ENCODE measurements at regions not wholly inside any gene's neighbourhood (a gene's known extent, or its start where the extent isn't known, plus 50 kb on each side); places are given as distances from the start of the nearest gene placed in this dataset.

DNA sequence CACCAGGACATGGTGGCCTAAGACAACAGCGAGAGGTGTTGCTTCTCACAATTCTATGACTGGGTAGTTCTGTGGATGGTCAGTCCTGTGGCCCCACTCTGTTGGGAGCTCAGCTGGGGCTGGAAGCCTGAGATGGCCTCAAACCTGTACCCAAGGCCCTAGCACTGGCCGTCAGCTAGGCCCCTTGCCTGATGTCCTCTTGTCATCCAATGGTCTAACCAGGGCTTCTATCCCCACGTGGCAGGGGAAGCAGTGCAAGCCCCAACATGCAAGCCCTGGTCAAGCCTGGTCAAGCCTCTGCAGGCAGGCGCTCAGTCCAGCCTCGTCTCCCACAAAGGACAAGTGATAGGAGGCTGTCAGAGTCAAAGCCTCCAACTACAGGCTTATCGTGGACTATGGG lies 196.5 kb upstream of the CST7 start:
- TF ChIP-seq POLR2A (IDR thresholded peaks at IDR 0.05; ENCODE audit: low read length) (no peak), GATA1 (IDR thresholded peaks at IDR 0.05; ENCODE audit: low read depth, low read length) (no peak)

All from erythroblast (primary cell).